Osteoblast (primary cell): ENCODE measurements at regions not wholly inside any gene's neighbourhood (a gene's known extent, or its start where the extent isn't known, plus 50 kb on each side); places are given as distances from the start of the nearest gene placed in this dataset.

ENCODE experiments used
- DNase-seq: peaks from one replicate; pipeline ENCODE4 v3.0.0; 2011; ENCODE audit warnings: low spot score, mixed read lengths; ENCODE audit not compliant: insufficient read length; ENCODE audit errors: missing footprints
- H2AFZ ChIP-seq: 2 replicates; pipeline ENCODE4 v1.6.0; 2011; ENCODE audit warnings: mild to moderate bottlenecking, low read length
- H3K27ac ChIP-seq: 2 replicates; pipeline ENCODE4 v1.5.1; 2011; ENCODE audit warnings: mild to moderate bottlenecking, low read depth, low read length, moderate library complexity
- H3K27me3 ChIP-seq: 2 replicates; pipeline ENCODE4 v1.6.0; 2012; ENCODE audit warnings: mild to moderate bottlenecking, control low read depth, inconsistent platforms, low read length, moderate library complexity; ENCODE audit not compliant: insufficient read depth
- H3K36me3 ChIP-seq: 2 replicates; pipeline ENCODE4 v1.5.1; 2011; ENCODE audit warnings: mild to moderate bottlenecking, low read length, control low read depth, moderate library complexity; ENCODE audit not compliant: insufficient read depth
- H3K4me1 ChIP-seq: 2 replicates; pipeline ENCODE4 v1.5.1; 2011; ENCODE audit warnings: mild to moderate bottlenecking, low read length, control low read depth, moderate library complexity; ENCODE audit not compliant: insufficient read depth
- H3K4me2 ChIP-seq: 2 replicates; pipeline ENCODE4 v1.6.0; 2011; ENCODE audit warnings: mild to moderate bottlenecking, low read length; ENCODE audit not compliant: insufficient read depth
- H3K4me3 ChIP-seq: fragments of 200-600 bp; sonication (generic); 3 replicates; pipeline ENCODE4 v1.5.1; 2012; ENCODE audit warnings: mild to moderate bottlenecking, low read length, inconsistent platforms; ENCODE audit not compliant: insufficient read depth
- H3K79me2 ChIP-seq: 2 replicates; pipeline ENCODE4 v1.6.0; 2012; ENCODE audit warnings: mild to moderate bottlenecking, low read length, control low read depth, inconsistent platforms; ENCODE audit not compliant: insufficient read depth
- H3K9me3 ChIP-seq: 2 replicates; pipeline ENCODE4 v1.5.1; 2011; ENCODE audit warnings: low read depth, low read length, control low read depth
- H4K20me1 ChIP-seq: 2 replicates; pipeline ENCODE4 v1.6.0; 2012; ENCODE audit warnings: mild to moderate bottlenecking, low read length, control low read depth; ENCODE audit not compliant: insufficient read depth
- CTCF ChIP-seq: IDR thresholded peaks from 2 replicates; pipeline ENCODE4 v1.5.1; 2011; ENCODE audit warnings: mild to moderate bottlenecking, low read depth, low read length, moderate library complexity; ENCODE audit errors: extremely low read depth

GRCh38 chr18:42290318-42291307 is 335.6 kb downstream of the PIK3C3 start:
- Histone ChIP-seq H3K4me2 (no peak overlapping the region), H3K9me3 (no peaks in the 10 kb centered on the region), H3K27me3 (no peaks in the 10 kb centered on the region), H3K4me1 (no peaks in the 10 kb centered on the region), H2AFZ (no peak overlapping the region), H4K20me1 (no peaks in the 10 kb centered on the region), H3K4me3 (no peak overlapping the region), H3K79me2 (no peaks in the 10 kb centered on the region), H3K36me3 (no peaks in the 10 kb centered on the region), H3K27ac (no peak overlapping the region)
- TF ChIP-seq CTCF: no peak
- DNase-seq: no peak

- no peaks in the 10 kb centered on the region for H3K4me1 ChIP-seq
- H4K20me1 ChIP-seq: no peaks in the 10 kb centered on the region
- H3K27ac ChIP-seq: no peak overlapping the region
- DNase-seq: no peak
- H3K4me2 ChIP-seq: no peak overlapping the region
- no peak for TF ChIP-seq CTCF
- H3K9me3 ChIP-seq: no peaks in the 10 kb centered on the region
- no peak overlapping the region for H3K4me3 ChIP-seq
- no peaks in the 10 kb centered on the region for H3K36me3 ChIP-seq
- no peaks in the 10 kb centered on the region for H3K27me3 ChIP-seq
- H3K79me2 ChIP-seq: no peaks in the 10 kb centered on the region
- no peak overlapping the region for H2AFZ ChIP-seq
These were observed 337.6 kb downstream of the PIK3C3 start for GRCh38 chr18:42292654-42293053.

- TF ChIP-seq CTCF: no peak
- Histone ChIP-seq H3K4me3 (no peak overlapping the region), H3K27me3 (no peaks in the 10 kb centered on the region), H3K9me3 (no peaks in the 10 kb centered on the region), H4K20me1 (no peaks in the 10 kb centered on the region), H3K4me1 (peaks cover 3% of the 10 kb centered on the region), H3K36me3 (no peaks in the 10 kb centered on the region), H3K79me2 (no peaks in the 10 kb centered on the region), H3K4me2 (no peak overlapping the region), H2AFZ (no peak overlapping the region), H3K27ac (no peak overlapping the region)
- no peak for DNase-seq
These were observed 341.2 kb downstream of the PIK3C3 start for GRCh38 chr18:42296192-42296591.

- H3K4me1 ChIP-seq: peaks cover 3% of the 10 kb centered on the region
- no peaks in the 10 kb centered on the region for H4K20me1 ChIP-seq
- H3K9me3 ChIP-seq: no peaks in the 10 kb centered on the region
- H3K27ac ChIP-seq: no peak overlapping the region
- H2AFZ ChIP-seq: no peak overlapping the region
- H3K36me3 ChIP-seq: no peaks in the 10 kb centered on the region
- no peak overlapping the region for H3K4me2 ChIP-seq
- TF ChIP-seq CTCF: no peak
- DNase-seq: no peak
- no peaks in the 10 kb centered on the region for H3K27me3 ChIP-seq
- no peak overlapping the region for H3K4me3 ChIP-seq
- no peaks in the 10 kb centered on the region for H3K79me2 ChIP-seq
These were observed 341.7 kb downstream of the PIK3C3 start for GRCh38 chr18:42296723-42297122.
